ENCODE measurements at regions not wholly inside any gene's neighbourhood (a gene's known extent, or its start where the extent isn't known, plus 50 kb on each side); places are given as distances from the start of the nearest gene placed in this dataset.

GRCh38 chr5:167150661-167151060 lies 1140.8 kb upstream of the WWC1 start:
- intact Hi-C loops (cut with micrococcal nuclease), result no loop called here
- no peak overlapping the region for H3K27ac ChIP-seq (ENCODE audit: low read length in 2 of 2)
- Mint-ChIP-seq H3K4me1 (no peaks in the 10 kb centered on the region), H3K27ac (no peak overlapping the region), H3K27me3 (no peaks in the 10 kb centered on the region), H3K9me3 (ENCODE audit: insufficient read depth) (peaks cover under 1% of the 10 kb centered on the region), H3K4me3 (no peak overlapping the region)
- H3K4me1 ChIP-seq (ENCODE audit: control insufficient read depth in 2 of 2, insufficient read depth in 2 of 2, low read length in 2 of 2), result no peaks in the 10 kb centered on the region
- peaks cover 0 to 5% (median 0%) of the 10 kb centered on the region in 3 donors for H3K9me3 ChIP-seq (ENCODE audit: control extremely low read depth in 1 of 3, control insufficient read depth in 2 of 3, insufficient read depth in 1 of 3, low read length in 2 of 3)
- no peak overlapping the region for H2AFZ ChIP-seq (ENCODE audit: insufficient read depth, low read depth, low read length, poor library complexity, severe bottlenecking)
- H4K20me1 ChIP-seq (ENCODE audit: control insufficient read depth, insufficient read depth, low read length, poor library complexity, severe bottlenecking), result no peaks in the 10 kb centered on the region
- no peaks in the 10 kb centered on the region for H3K36me3 ChIP-seq (replicated peaks in 1 of 2; ENCODE audit: control extremely low read depth in 1 of 2, control insufficient read depth in 1 of 2, extremely low read depth in 1 of 2, insufficient read depth in 2 of 2, low read length in 1 of 2)
- POLR2A ChIA-PET, result no interaction called here
- no peak overlapping the region for H3K4me2 ChIP-seq (replicated peaks; ENCODE audit: low read depth, low read length, poor library complexity, severe bottlenecking)
- H3K9ac ChIP-seq (ENCODE audit: low read length), result no peak overlapping the region
- ATAC-seq (ENCODE audit: low read depth) (no peak), DNase-seq (no peak)
- CTCF ChIA-PET, result no interaction called here
- H3K27me3 ChIP-seq (replicated peaks in 1 of 4; ENCODE audit: control extremely low read depth in 1 of 4, control insufficient read depth in 3 of 4, insufficient read depth in 4 of 4, low read length in 3 of 4), result no peaks in the 10 kb centered on the region
- no peak overlapping the region for H3K4me3 ChIP-seq (ENCODE audit: control extremely low read depth in 1 of 5, extremely low read depth in 1 of 5, insufficient read depth in 1 of 5, low read depth in 2 of 5, low read length in 4 of 5)
- no peaks in the 10 kb centered on the region for H3K79me2 ChIP-seq (ENCODE audit: control insufficient read depth, insufficient read depth, low read length)
- TF ChIP-seq CTCF (IDR thresholded peaks at IDR 0.05) (no peak), EZH2 (IDR thresholded peaks at IDR 0.05; ENCODE audit: borderline replicate concordance, insufficient read depth, low read depth, low read length, poor library complexity, severe bottlenecking) (no peak)

GRCh38 chr5:167152561-167152960 lies 1138.9 kb upstream of the WWC1 start:
- no peaks in the 10 kb centered on the region for H4K20me1 ChIP-seq (ENCODE audit: control insufficient read depth, insufficient read depth, low read length, poor library complexity, severe bottlenecking)
- H3K27me3 ChIP-seq (replicated peaks in 1 of 4; ENCODE audit: control extremely low read depth in 1 of 4, control insufficient read depth in 3 of 4, insufficient read depth in 4 of 4, low read length in 3 of 4), result no peaks in the 10 kb centered on the region
- TF ChIP-seq EZH2 (IDR thresholded peaks at IDR 0.05; ENCODE audit: borderline replicate concordance, insufficient read depth, low read depth, low read length, poor library complexity, severe bottlenecking) (no peak), CTCF (IDR thresholded peaks at IDR 0.05) (no peak)
- intact Hi-C loops (cut with micrococcal nuclease), result no loop called here
- no peak overlapping the region for H2AFZ ChIP-seq (ENCODE audit: insufficient read depth, low read depth, low read length, poor library complexity, severe bottlenecking)
- POLR2A ChIA-PET, result no interaction called here
- no peaks in the 10 kb centered on the region for H3K4me1 ChIP-seq (ENCODE audit: control insufficient read depth in 2 of 2, insufficient read depth in 2 of 2, low read length in 2 of 2)
- H3K9ac ChIP-seq (ENCODE audit: low read length), result no peak overlapping the region
- H3K4me2 ChIP-seq (replicated peaks; ENCODE audit: low read depth, low read length, poor library complexity, severe bottlenecking), result no peak overlapping the region
- peaks cover 0 to 5% (median 0%) of the 10 kb centered on the region in 3 donors for H3K9me3 ChIP-seq (ENCODE audit: control extremely low read depth in 1 of 3, control insufficient read depth in 2 of 3, insufficient read depth in 1 of 3, low read length in 2 of 3)
- H3K36me3 ChIP-seq (replicated peaks in 1 of 2; ENCODE audit: control extremely low read depth in 1 of 2, control insufficient read depth in 1 of 2, extremely low read depth in 1 of 2, insufficient read depth in 2 of 2, low read length in 1 of 2), result no peaks in the 10 kb centered on the region
- H3K79me2 ChIP-seq (ENCODE audit: control insufficient read depth, insufficient read depth, low read length), result no peaks in the 10 kb centered on the region
- ATAC-seq (ENCODE audit: low read depth) (no peak), DNase-seq (no peak)
- Mint-ChIP-seq H3K4me3 (no peak overlapping the region), H3K27ac (no peak overlapping the region), H3K4me1 (no peaks in the 10 kb centered on the region), H3K9me3 (ENCODE audit: insufficient read depth) (no peaks in the 10 kb centered on the region), H3K27me3 (no peaks in the 10 kb centered on the region)
- no peak overlapping the region for H3K27ac ChIP-seq (ENCODE audit: low read length in 2 of 2)
- WGBS (ENCODE audit: insufficient coverage), result 89% methylated on average over 1 of the region's 3 CpGs
- H3K4me3 ChIP-seq (ENCODE audit: control extremely low read depth in 1 of 5, extremely low read depth in 1 of 5, insufficient read depth in 1 of 5, low read depth in 2 of 5, low read length in 4 of 5), result no peak overlapping the region
- CTCF ChIA-PET, result no interaction called here
